Activated T-helper 17 cell treated with anti-CD3 and anti-CD28 coated beads, Interleukin-2, amount 50 U/mL, for 72 hours (primary cell): ENCODE measurements at regions not wholly inside any gene's neighbourhood (a gene's known extent, or its start where the extent isn't known, plus 50 kb on each side); places are given as distances from the start of the nearest gene placed in this dataset.
"Not testable (repeated sequence)": the region's sequence is repeated elsewhere in the genome, so short reads cannot be mapped to it uniquely, and the experiment has no call there.

ENCODE experiments used
- ATAC-seq: fragments of 150-1000 bp; cut with Tn5 transposase; replicated peaks from 2 replicates; pipeline ENCODE4 v1.10.0; 2021; ENCODE audit warnings: mild to moderate bottlenecking, moderate library complexity
- H3K27ac Mint-ChIP-seq: one replicate; pipeline ENCODE4 v1.8.0; 2022; ENCODE audit warnings: mixed read lengths
- H3K27me3 Mint-ChIP-seq: one replicate; pipeline ENCODE4 v1.8.0; 2022; ENCODE audit warnings: mixed read lengths
- H3K36me3 Mint-ChIP-seq: one replicate; pipeline ENCODE4 v1.8.0; 2022; ENCODE audit warnings: low read depth, mild to moderate bottlenecking, mixed read lengths
- H3K4me1 Mint-ChIP-seq: one replicate; pipeline ENCODE4 v1.8.0; 2022; ENCODE audit warnings: mixed read lengths
- H3K4me3 Mint-ChIP-seq: one replicate; pipeline ENCODE4 v1.8.0; 2022; ENCODE audit warnings: mild to moderate bottlenecking, mixed read lengths
- H3K9me3 Mint-ChIP-seq: one replicate; pipeline ENCODE4 v1.8.0; 2022; ENCODE audit warnings: mixed read lengths

- H3K27ac Mint-ChIP-seq: no peak overlapping the region
- no peaks in the 10 kb centered on the region for H3K9me3 Mint-ChIP-seq
- no peaks in the 10 kb centered on the region for H3K36me3 Mint-ChIP-seq
- no peaks in the 10 kb centered on the region for H3K27me3 Mint-ChIP-seq
- no peak for ATAC-seq
- no peaks in the 10 kb centered on the region for H3K4me1 Mint-ChIP-seq
- H3K4me3 Mint-ChIP-seq: no peak overlapping the region
These were observed 351.6 kb upstream of the ZFHX3 start for GRCh38 chr16:73399486-73399885.

GRCh38 chr16:73398604-73399003, 350.7 kb upstream of the ZFHX3 start:
- not testable (repeated sequence) for H3K27ac Mint-ChIP-seq, ATAC-seq, H3K9me3 Mint-ChIP-seq, H3K36me3 Mint-ChIP-seq, H3K27me3 Mint-ChIP-seq, H3K4me3 Mint-ChIP-seq, H3K4me1 Mint-ChIP-seq

GRCh38 chr16:73396556-73396955, 348.6 kb upstream of the ZFHX3 start:
- no peak for ATAC-seq
- H3K36me3 Mint-ChIP-seq: no peaks in the 10 kb centered on the region
- H3K27ac Mint-ChIP-seq: no peak overlapping the region
- no peak overlapping the region for H3K4me3 Mint-ChIP-seq
- no peaks in the 10 kb centered on the region for H3K9me3 Mint-ChIP-seq
- H3K27me3 Mint-ChIP-seq: peaks cover 3% of the 10 kb centered on the region
- no peaks in the 10 kb centered on the region for H3K4me1 Mint-ChIP-seq

GRCh38 chr16:73390936-73391335, 343.0 kb upstream of the ZFHX3 start:
- Mint-ChIP-seq H3K4me3 (no peak overlapping the region), H3K36me3 (no peaks in the 10 kb centered on the region), H3K9me3 (peaks cover 4% of the 10 kb centered on the region), H3K27me3 (peaks cover 6% of the 10 kb centered on the region), H3K27ac (no peak overlapping the region), H3K4me1 (no peaks in the 10 kb centered on the region)
- ATAC-seq: no peak

- Mint-ChIP-seq H3K27me3 (peaks cover 6% of the 10 kb centered on the region), H3K4me3 (no peak overlapping the region), H3K36me3 (no peaks in the 10 kb centered on the region), H3K4me1 (no peaks in the 10 kb centered on the region), H3K9me3 (peaks cover 4% of the 10 kb centered on the region), H3K27ac (no peak overlapping the region)
- no peak for ATAC-seq
These were observed 342.6 kb upstream of the ZFHX3 start for GRCh38 chr16:73390491-73390890.

GRCh38 chr16:73389085-73389484, 341.2 kb upstream of the ZFHX3 start:
- no peak overlapping the region for H3K4me3 Mint-ChIP-seq
- H3K36me3 Mint-ChIP-seq: no peaks in the 10 kb centered on the region
- H3K9me3 Mint-ChIP-seq: peaks cover 4% of the 10 kb centered on the region
- ATAC-seq: no peak
- no peaks in the 10 kb centered on the region for H3K4me1 Mint-ChIP-seq
- peaks cover 6% of the 10 kb centered on the region for H3K27me3 Mint-ChIP-seq
- no peak overlapping the region for H3K27ac Mint-ChIP-seq

GRCh38 chr16:73387979-73388378, 340.1 kb upstream of the ZFHX3 start:
- no peaks in the 10 kb centered on the region for H3K4me1 Mint-ChIP-seq
- no peak overlapping the region for H3K27ac Mint-ChIP-seq
- H3K27me3 Mint-ChIP-seq: peaks cover 6% of the 10 kb centered on the region
- ATAC-seq: no peak
- H3K9me3 Mint-ChIP-seq: peaks cover 4% of the 10 kb centered on the region
- H3K4me3 Mint-ChIP-seq: no peak overlapping the region
- H3K36me3 Mint-ChIP-seq: no peaks in the 10 kb centered on the region

- Mint-ChIP-seq H3K27ac (no peak overlapping the region), H3K36me3 (no peaks in the 10 kb centered on the region), H3K4me1 (no peaks in the 10 kb centered on the region), H3K4me3 (no peak overlapping the region), H3K27me3 (peaks cover 3% of the 10 kb centered on the region), H3K9me3 (peaks cover 4% of the 10 kb centered on the region)
- ATAC-seq: no peak
These were observed 337.8 kb upstream of the ZFHX3 start for GRCh38 chr16:73385696-73386095.

- no peak for ATAC-seq
- no peak overlapping the region for H3K27ac Mint-ChIP-seq
- H3K4me3 Mint-ChIP-seq: no peak overlapping the region
- H3K9me3 Mint-ChIP-seq: peaks cover 4% of the 10 kb centered on the region
- H3K36me3 Mint-ChIP-seq: no peaks in the 10 kb centered on the region
- H3K4me1 Mint-ChIP-seq: no peaks in the 10 kb centered on the region
- peaks cover 3% of the 10 kb centered on the region for H3K27me3 Mint-ChIP-seq
These were observed 336.7 kb upstream of the ZFHX3 start for GRCh38 chr16:73384506-73385089.

GRCh38 chr16:73383988-73384365, 336.0 kb upstream of the ZFHX3 start:
- Mint-ChIP-seq H3K4me1 (no peaks in the 10 kb centered on the region), H3K27ac (no peak overlapping the region), H3K27me3 (peaks cover 3% of the 10 kb centered on the region), H3K36me3 (no peaks in the 10 kb centered on the region), H3K4me3 (no peak overlapping the region), H3K9me3 (peaks cover 4% of the 10 kb centered on the region)
- ATAC-seq: no peak

- no peaks in the 10 kb centered on the region for H3K4me1 Mint-ChIP-seq
- H3K4me3 Mint-ChIP-seq: no peak overlapping the region
- peaks cover 8% of the 10 kb centered on the region for H3K9me3 Mint-ChIP-seq
- H3K36me3 Mint-ChIP-seq: no peaks in the 10 kb centered on the region
- no peak overlapping the region for H3K27ac Mint-ChIP-seq
- H3K27me3 Mint-ChIP-seq: peaks cover 3% of the 10 kb centered on the region
- no peak for ATAC-seq
These were observed 335.5 kb upstream of the ZFHX3 start for GRCh38 chr16:73383195-73383987.

- Mint-ChIP-seq H3K27me3 (no peaks in the 10 kb centered on the region), H3K9me3 (peaks cover 5% of the 10 kb centered on the region), H3K4me1 (no peaks in the 10 kb centered on the region), H3K36me3 (no peaks in the 10 kb centered on the region), H3K27ac (no peak overlapping the region), H3K4me3 (no peak overlapping the region)
- no peak for ATAC-seq
These were observed 330.5 kb upstream of the ZFHX3 start for GRCh38 chr16:73378471-73378870.

- Mint-ChIP-seq H3K4me3 (no peak overlapping the region), H3K27ac (no peak overlapping the region), H3K36me3 (no peaks in the 10 kb centered on the region), H3K9me3 (no peaks in the 10 kb centered on the region), H3K4me1 (no peaks in the 10 kb centered on the region), H3K27me3 (no peaks in the 10 kb centered on the region)
- no peak for ATAC-seq
These were observed 323.8 kb upstream of the ZFHX3 start for GRCh38 chr16:73371584-73372319.

GRCh38 chr16:73369851-73370250, 321.9 kb upstream of the ZFHX3 start:
- no peaks in the 10 kb centered on the region for H3K4me1 Mint-ChIP-seq
- H3K9me3 Mint-ChIP-seq: no peaks in the 10 kb centered on the region
- ATAC-seq: no peak
- H3K27ac Mint-ChIP-seq: no peak overlapping the region
- H3K36me3 Mint-ChIP-seq: no peaks in the 10 kb centered on the region
- no peaks in the 10 kb centered on the region for H3K27me3 Mint-ChIP-seq
- H3K4me3 Mint-ChIP-seq: no peak overlapping the region

- Mint-ChIP-seq H3K4me3 (no peak overlapping the region), H3K27ac (no peak overlapping the region), H3K9me3 (no peaks in the 10 kb centered on the region), H3K27me3 (no peaks in the 10 kb centered on the region), H3K4me1 (no peaks in the 10 kb centered on the region), H3K36me3 (no peaks in the 10 kb centered on the region)
- no peak for ATAC-seq
These were observed 320.8 kb upstream of the ZFHX3 start for GRCh38 chr16:73368715-73369114.
